Muscle of leg (tissue), 3 donors: ENCODE measurements at regions not wholly inside any gene's neighbourhood (a gene's known extent, or its start where the extent isn't known, plus 50 kb on each side); places are given as distances from the start of the nearest gene placed in this dataset.
"Not testable (repeated sequence)": the region's sequence is repeated elsewhere in the genome, so short reads cannot be mapped to it uniquely, and the experiment has no call there.

Source experiments
- DNase-seq: peaks from one replicate; pipeline ENCODE4 v3.0.0; 2013
- H3K27ac ChIP-seq: one replicate; pipeline ENCODE4 v1.5.1; 2013; ENCODE audit warnings: mild to moderate bottlenecking, low read length, control low read depth
- H3K27me3 ChIP-seq: one replicate; pipeline ENCODE4 v1.6.1; 2013; ENCODE audit warnings: low read length; ENCODE audit not compliant: control insufficient read depth, insufficient read depth
- H3K36me3 ChIP-seq: one replicate; pipeline ENCODE4 v1.6.1; 2013; ENCODE audit warnings: low read length; ENCODE audit not compliant: control insufficient read depth, insufficient read depth
- H3K4me1 ChIP-seq: one replicate; pipeline ENCODE4 v1.6.1; 2013; ENCODE audit warnings: low read length; ENCODE audit not compliant: control insufficient read depth, insufficient read depth
- H3K4me3 ChIP-seq: one replicate; pipeline ENCODE4 v1.5.1; 2013; ENCODE audit warnings: low read length, control low read depth
- H3K9me3 ChIP-seq: replicated peaks from 2 replicates; pipeline ENCODE4 v1.6.1; 2013; ENCODE audit warnings: low read depth, low read length; ENCODE audit not compliant: control insufficient read depth
- WGBS: methylation state at CpG from one replicate; pipeline ENCODE4 v1.1.5; 2013; ENCODE audit warnings: missing lambda C conversion rate; ENCODE audit not compliant: insufficient coverage; 5-methylcytosine and 5-hydroxymethylcytosine counted together

DNA sequence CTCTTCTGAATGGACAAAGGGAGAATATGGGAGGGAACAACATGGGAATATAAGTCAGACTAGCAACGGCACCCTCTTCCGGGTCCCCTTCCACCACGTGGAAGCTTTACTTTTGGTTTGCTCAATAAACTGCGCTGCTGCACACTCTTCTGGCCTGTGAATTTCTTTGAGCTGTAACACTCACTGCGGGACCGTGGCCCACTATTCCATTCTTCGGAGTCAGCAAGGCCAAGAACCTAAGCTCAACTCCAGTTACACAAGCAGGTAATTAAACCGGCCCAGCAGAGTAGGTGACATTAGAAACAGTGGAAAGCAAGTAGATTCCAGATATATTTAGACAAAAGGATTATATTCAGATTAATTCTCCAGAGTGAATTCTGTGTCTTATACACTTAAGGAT, 697.4 kb upstream of the NXPH2 start:
- H3K9me3 ChIP-seq, result peaks cover 2% of the 10 kb centered on the region
- H3K4me1 ChIP-seq, result peaks cover 2% of the 10 kb centered on the region
- WGBS, result 64% methylated on average over 4 of the region's 8 CpGs
- DNase-seq, result peak; percentile 80
- H3K36me3 ChIP-seq, result no peaks in the 10 kb centered on the region
- no peak overlapping the region for H3K4me3 ChIP-seq
- H3K27me3 ChIP-seq, result no peaks in the 10 kb centered on the region
- peak overlapping the region; percentile 57 for H3K27ac ChIP-seq

DNA sequence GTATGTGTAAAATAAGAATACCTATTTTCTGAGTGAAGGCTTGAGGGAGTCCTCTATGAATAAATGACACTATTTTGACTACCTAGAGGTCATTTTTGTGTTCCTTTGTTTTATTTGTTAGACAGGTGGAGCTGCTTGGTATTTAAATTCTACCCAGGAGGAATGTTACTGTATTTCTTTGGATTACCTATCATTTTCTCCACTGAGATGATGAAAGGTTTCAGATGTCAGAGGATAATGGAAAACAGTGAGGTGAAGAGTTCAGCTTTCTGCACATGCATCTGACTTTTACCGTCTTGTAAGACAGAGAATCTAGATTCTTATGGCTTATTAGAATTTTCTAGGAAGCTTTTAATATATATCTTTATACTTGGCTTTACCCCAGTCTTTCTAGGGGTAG, 689.8 kb upstream of the NXPH2 start:
- Histone ChIP-seq H3K27me3 (no peaks in the 10 kb centered on the region), H3K27ac (no peak overlapping the region)
- WGBS, result no CpG with 5 or more reads among the region's 1 CpG

DNA sequence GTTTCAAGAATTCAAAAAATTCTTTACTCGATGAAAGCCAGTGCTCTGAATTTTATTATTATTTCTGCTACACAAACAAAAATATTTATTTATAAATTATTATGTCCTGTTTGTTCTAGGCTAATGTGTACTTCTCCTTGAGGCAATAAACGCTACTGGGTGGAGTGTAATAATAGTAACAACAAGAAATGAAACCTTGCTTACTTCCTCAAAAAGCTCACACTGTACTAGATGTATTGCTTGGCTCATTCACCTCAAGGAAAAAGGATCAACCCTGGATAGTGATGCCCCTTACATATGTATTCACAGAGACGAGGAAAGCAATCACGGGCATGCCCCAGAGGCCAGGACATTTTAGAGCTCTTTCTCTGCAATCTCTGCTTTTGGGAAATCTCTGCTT, 685.6 kb upstream of the NXPH2 start:
- peak; percentile 25 for DNase-seq
- no peaks in the 10 kb centered on the region for H3K4me1 ChIP-seq
- 60% methylated on average over 1 of the region's 4 CpGs for WGBS
- no peaks in the 10 kb centered on the region for H3K36me3 ChIP-seq
- no peaks in the 10 kb centered on the region for H3K9me3 ChIP-seq
- no peaks in the 10 kb centered on the region for H3K27me3 ChIP-seq
- no peak overlapping the region for H3K27ac ChIP-seq
- H3K4me3 ChIP-seq, result no peak overlapping the region

More for the DNA sequence above, 689.8 kb upstream of the NXPH2 start:
- H3K4me3 ChIP-seq, result no peak overlapping the region
- no peaks in the 10 kb centered on the region for H3K9me3 ChIP-seq
- DNase-seq, result no peak
- H3K36me3 ChIP-seq, result no peaks in the 10 kb centered on the region
- H3K4me1 ChIP-seq, result no peaks in the 10 kb centered on the region

DNA sequence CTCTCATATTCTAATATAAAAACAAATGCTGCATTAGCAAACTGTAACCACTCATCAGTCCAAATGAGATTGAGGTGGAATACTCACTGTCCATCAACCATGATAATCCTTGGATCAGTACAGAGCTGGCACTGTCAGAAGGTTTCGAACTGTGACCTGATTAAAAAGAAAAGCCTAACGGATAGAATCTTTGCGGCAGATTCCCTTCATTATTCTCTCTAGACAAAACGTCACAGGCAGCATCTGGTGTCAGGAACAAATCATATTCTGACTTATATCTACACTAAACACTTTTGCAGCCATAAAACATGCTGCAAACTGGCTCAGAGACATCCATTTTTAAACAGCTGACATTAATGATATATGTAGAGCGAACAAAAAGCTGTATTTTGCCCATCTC, 677.7 kb upstream of the NXPH2 start:
- H3K36me3 ChIP-seq, result no peaks in the 10 kb centered on the region

DNA sequence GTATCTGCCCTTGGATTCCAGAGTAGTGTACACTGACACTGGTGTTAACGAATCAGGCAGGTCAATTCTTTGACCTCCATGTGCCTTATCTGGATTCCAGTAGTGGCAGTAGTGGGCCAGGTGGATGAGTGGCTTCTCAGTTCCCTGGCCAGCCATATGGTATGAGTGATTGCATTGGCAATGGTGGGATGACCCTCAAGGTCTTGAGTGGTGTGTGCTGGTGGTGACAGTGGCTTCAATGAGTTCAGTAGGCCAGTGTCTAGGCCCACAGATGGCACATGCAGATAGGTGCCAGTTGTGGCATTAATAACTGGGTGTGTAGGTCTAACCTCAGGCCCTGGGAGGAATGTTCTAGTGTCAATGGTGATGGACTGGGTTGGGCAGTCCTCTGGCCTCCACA, 674.1 kb upstream of the NXPH2 start:
- 62% methylated on average over 1 of the region's 1 CpG for WGBS
- no peak for DNase-seq
- Histone ChIP-seq H3K36me3 (no peaks in the 10 kb centered on the region), H3K27me3 (no peaks in the 10 kb centered on the region), H3K4me1 (no peaks in the 10 kb centered on the region), H3K9me3 (peaks cover 2% of the 10 kb centered on the region), H3K4me3 (no peak overlapping the region), H3K27ac (no peak overlapping the region)

More for the DNA sequence above, 677.7 kb upstream of the NXPH2 start:
- no peaks in the 10 kb centered on the region for H3K4me1 ChIP-seq
- 65% methylated on average over 3 of the region's 5 CpGs for WGBS
- H3K27ac ChIP-seq, result no peak overlapping the region
- DNase-seq, result no peak
- H3K4me3 ChIP-seq, result no peak overlapping the region
- no peaks in the 10 kb centered on the region for H3K27me3 ChIP-seq
- peaks cover 2% of the 10 kb centered on the region for H3K9me3 ChIP-seq

DNA sequence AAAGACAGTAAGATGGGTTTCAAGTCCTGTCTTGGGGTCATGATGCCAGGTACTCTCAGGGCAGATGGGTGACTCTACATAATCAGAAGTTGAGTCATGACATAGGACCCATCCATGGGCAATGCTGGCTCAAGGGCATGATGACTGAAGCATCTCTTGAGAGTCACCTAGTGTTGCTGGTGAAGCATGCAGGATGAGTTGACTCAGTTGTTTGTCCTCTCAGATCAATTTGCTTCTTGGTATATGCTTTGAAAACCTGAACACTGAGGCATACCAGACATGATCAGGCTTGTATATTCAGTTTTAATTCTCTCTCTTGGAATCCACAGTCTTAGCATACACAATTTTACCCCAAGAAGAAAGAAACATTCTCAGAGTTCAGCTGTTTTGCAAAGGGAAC, 658.9 kb upstream of the NXPH2 start:
- no peak for DNase-seq
- Histone ChIP-seq H3K9me3 (no peaks in the 10 kb centered on the region), H3K27me3 (no peaks in the 10 kb centered on the region), H3K4me1 (no peaks in the 10 kb centered on the region), H3K36me3 (no peaks in the 10 kb centered on the region), H3K27ac (no peak overlapping the region), H3K4me3 (no peak overlapping the region)

DNA sequence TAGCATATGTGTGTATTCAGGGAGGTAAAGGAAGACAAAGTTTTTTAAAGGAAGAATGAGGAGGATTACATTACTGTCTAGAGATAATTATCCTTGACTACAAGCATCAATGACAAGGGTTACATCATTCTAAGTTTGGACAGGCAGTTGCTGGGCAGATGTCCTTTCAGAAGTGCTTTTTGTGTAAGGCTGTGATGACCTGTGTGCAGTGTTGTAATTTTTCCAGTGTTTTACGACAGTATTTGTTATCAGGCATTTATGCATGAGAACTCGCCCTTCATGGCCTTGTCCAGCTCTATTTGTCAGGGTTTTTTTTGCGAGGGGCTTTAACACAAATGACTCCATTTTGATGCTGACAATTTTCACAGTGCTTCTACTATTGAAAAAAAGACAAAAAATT, 658.3 kb upstream of the NXPH2 start:
- no peak for DNase-seq
- Histone ChIP-seq H3K4me3 (no peak overlapping the region), H3K27me3 (no peaks in the 10 kb centered on the region), H3K27ac (no peak overlapping the region), H3K4me1 (no peaks in the 10 kb centered on the region), H3K36me3 (no peaks in the 10 kb centered on the region), H3K9me3 (no peaks in the 10 kb centered on the region)
- WGBS, result no CpG with 5 or more reads among the region's 3 CpGs

DNA sequence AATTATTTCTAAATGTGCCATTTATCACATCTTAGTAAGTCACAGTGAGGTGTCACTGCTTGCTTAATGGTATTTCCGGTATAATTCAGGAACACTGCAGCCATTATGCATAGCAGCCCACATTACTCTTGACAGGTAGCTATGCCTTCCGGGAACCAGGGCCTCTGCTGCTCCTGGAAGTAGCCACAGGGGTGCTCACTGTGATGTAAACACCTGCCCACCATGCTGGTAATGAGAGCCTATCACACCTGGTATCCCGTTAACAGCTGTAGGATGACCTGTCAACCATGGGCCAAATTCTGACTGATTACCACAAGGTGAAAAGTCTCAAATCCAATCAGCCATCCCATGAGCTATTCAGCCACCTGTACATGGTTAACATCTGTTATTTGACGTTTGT, 647.0 kb upstream of the NXPH2 start:
- Histone ChIP-seq H3K36me3 (no peaks in the 10 kb centered on the region), H3K27ac (no peak overlapping the region), H3K9me3 (no peaks in the 10 kb centered on the region), H3K4me1 (no peaks in the 10 kb centered on the region), H3K4me3 (no peak overlapping the region), H3K27me3 (no peaks in the 10 kb centered on the region)
- no peak for DNase-seq
- 42% methylated on average over 2 of the region's 4 CpGs for WGBS

DNA sequence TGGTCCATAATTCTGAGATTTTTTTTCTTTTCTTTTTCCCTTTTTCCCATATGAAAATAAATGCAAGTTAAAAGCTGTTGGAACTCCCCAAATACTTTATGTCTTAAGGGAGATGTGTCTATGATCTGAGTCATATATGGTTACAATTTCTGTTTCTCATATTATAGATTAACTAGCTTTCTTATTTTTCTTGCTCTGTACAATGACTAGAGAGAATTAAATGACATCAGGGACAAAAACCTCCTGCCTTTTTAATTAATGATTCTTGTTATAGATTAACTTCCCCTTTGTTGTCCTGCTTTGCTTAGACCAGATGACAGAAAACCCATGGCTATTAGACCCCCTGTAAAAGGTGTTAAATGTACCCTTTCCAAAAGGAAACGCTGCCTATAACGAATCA, 643.9 kb upstream of the NXPH2 start:
- H3K27ac ChIP-seq, result no peak overlapping the region
- H3K36me3 ChIP-seq, result no peaks in the 10 kb centered on the region
- H3K4me1 ChIP-seq, result no peaks in the 10 kb centered on the region

DNA sequence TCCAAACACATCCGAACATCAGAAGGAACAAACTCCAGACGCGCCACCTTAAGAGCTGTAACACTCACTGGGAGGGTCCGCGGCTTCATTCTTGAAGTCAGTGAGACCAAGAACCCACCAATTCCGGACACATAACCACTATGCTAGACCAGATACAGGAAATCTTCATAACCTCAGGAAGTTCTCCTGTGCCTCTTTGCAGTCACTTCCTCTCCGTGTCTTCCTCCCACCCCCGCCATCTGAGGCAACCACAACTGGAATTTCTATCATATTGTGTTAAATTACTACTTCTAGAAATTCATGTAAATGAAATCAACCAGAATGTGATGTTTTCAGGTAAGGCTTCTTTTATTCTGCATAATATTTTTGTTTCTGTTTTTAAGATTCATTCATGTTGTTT, 631.0 kb upstream of the NXPH2 start:
- DNase-seq, result no peak
- H3K36me3 ChIP-seq, result no peaks in the 10 kb centered on the region
- H3K27me3 ChIP-seq, result no peaks in the 10 kb centered on the region
- no peaks in the 10 kb centered on the region for H3K9me3 ChIP-seq
- no peaks in the 10 kb centered on the region for H3K4me1 ChIP-seq
- H3K27ac ChIP-seq, result no peak overlapping the region
- 82% methylated on average over 6 of the region's 8 CpGs for WGBS
- no peak overlapping the region for H3K4me3 ChIP-seq

More for the DNA sequence above, 643.9 kb upstream of the NXPH2 start:
- no CpG with 5 or more reads among the region's 2 CpGs for WGBS
- no peak for DNase-seq
- no peaks in the 10 kb centered on the region for H3K9me3 ChIP-seq
- H3K4me3 ChIP-seq, result no peak overlapping the region
- H3K27me3 ChIP-seq, result no peaks in the 10 kb centered on the region

DNA sequence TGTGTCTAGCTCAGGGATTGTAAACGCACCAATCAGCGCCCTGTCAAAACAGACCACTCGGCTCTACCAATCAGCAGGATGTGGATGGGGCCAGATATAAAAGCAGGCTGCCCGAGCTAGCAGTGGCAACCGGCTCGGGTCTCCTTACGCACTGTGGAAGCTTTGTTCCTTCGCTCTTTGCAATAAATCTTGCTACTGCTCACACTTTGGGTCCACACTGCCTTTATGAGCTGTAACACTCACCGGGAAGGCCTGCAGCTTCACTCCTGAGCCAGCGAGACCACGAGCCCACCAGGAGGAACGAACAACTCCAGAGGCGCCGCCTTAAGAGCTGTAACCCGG, 630.6 kb upstream of the NXPH2 start:
- not testable (repeated sequence) for H3K9me3 ChIP-seq, H3K27ac ChIP-seq, DNase-seq, H3K27me3 ChIP-seq, H3K36me3 ChIP-seq, H3K4me3 ChIP-seq, H3K4me1 ChIP-seq
- 85% methylated on average over 15 of the region's 15 CpGs for WGBS
